GM23338 (cell line): ENCODE measurements at regions not wholly inside any gene's neighbourhood (a gene's known extent, or its start where the extent isn't known, plus 50 kb on each side); places are given as distances from the start of the nearest gene placed in this dataset.

Experiments
- CREB1 ChIP-seq: fragments of 250-450 bp; sonication (Bioruptor Pico); IDR thresholded peaks from 2 replicates; pipeline ENCODE4 v1.5.0; 2020; ENCODE audit warnings: low read depth, mild to moderate bottlenecking, moderate library complexity
- EZH2 ChIP-seq: fragments of 200-600 bp; sonication (generic); IDR thresholded peaks from one replicate; pipeline ENCODE4 v1.8.0; 2017; ENCODE audit warnings: antibody characterized with exemption, mild to moderate bottlenecking, low read depth; ENCODE audit not compliant: unreplicated experiment
- EZH2phosphoT487 ChIP-seq: fragments of 200-600 bp; sonication (generic); IDR thresholded peaks from one replicate; pipeline ENCODE4 v1.8.1; 2018; ENCODE audit warnings: antibody characterized with exemption; ENCODE audit not compliant: unreplicated experiment
- JUNB ChIP-seq: IDR thresholded peaks from one replicate; pipeline ENCODE4 v1.6.1; 2016; ENCODE audit warnings: antibody characterized with exemption; ENCODE audit not compliant: unreplicated experiment
- POLR2AphosphoS5 ChIP-seq: IDR thresholded peaks from 2 replicates; pipeline ENCODE4 v1.6.1; 2016; ENCODE audit warnings: antibody characterized with exemption, low read depth
- STAT1 ChIP-seq: IDR thresholded peaks from one replicate; pipeline ENCODE4 v1.6.1; 2016; ENCODE audit warnings: antibody characterized with exemption; ENCODE audit not compliant: unreplicated experiment
- TF ChIP-seq, protein P1 (sequence below), 2 experiments: fragments of 200-600 bp in 1 of 2; sonication (generic) in 1 of 2; conservative IDR thresholded peaks; 2 replicates each; pipeline versions ENCODE4 v1.5.1 to v1.6.1; 2016 to 2017; ENCODE audit warnings: antibody characterized with exemption in 2 of 2, low read depth in 2 of 2, mild to moderate bottlenecking in 2 of 2, moderate library complexity in 1 of 2
- TF ChIP-seq, protein P2 (sequence below): IDR thresholded peaks from one replicate; pipeline ENCODE4 v1.6.1; 2018; ENCODE audit warnings: antibody characterized with exemption; ENCODE audit not compliant: unreplicated experiment
- TF ChIP-seq, protein P3 (sequence below): IDR thresholded peaks from 2 replicates; pipeline ENCODE4 v1.6.1; 2016; ENCODE audit warnings: antibody characterized with exemption

GRCh38 chrY:12537226-12537854 lies 163.7 kb upstream of the USP9Y start:
- TF ChIP-seq, protein P1, sequence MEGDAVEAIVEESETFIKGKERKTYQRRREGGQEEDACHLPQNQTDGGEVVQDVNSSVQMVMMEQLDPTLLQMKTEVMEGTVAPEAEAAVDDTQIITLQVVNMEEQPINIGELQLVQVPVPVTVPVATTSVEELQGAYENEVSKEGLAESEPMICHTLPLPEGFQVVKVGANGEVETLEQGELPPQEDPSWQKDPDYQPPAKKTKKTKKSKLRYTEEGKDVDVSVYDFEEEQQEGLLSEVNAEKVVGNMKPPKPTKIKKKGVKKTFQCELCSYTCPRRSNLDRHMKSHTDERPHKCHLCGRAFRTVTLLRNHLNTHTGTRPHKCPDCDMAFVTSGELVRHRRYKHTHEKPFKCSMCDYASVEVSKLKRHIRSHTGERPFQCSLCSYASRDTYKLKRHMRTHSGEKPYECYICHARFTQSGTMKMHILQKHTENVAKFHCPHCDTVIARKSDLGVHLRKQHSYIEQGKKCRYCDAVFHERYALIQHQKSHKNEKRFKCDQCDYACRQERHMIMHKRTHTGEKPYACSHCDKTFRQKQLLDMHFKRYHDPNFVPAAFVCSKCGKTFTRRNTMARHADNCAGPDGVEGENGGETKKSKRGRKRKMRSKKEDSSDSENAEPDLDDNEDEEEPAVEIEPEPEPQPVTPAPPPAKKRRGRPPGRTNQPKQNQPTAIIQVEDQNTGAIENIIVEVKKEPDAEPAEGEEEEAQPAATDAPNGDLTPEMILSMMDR (conservative IDR thresholded peaks at IDR 0.05; ENCODE audit: low read depth in 2 of 2), result no peak
- TF ChIP-seq EZH2phosphoT487, result no peak
- TF ChIP-seq EZH2, result no peak
- no peak for TF ChIP-seq POLR2AphosphoS5
- TF ChIP-seq, protein P2, sequence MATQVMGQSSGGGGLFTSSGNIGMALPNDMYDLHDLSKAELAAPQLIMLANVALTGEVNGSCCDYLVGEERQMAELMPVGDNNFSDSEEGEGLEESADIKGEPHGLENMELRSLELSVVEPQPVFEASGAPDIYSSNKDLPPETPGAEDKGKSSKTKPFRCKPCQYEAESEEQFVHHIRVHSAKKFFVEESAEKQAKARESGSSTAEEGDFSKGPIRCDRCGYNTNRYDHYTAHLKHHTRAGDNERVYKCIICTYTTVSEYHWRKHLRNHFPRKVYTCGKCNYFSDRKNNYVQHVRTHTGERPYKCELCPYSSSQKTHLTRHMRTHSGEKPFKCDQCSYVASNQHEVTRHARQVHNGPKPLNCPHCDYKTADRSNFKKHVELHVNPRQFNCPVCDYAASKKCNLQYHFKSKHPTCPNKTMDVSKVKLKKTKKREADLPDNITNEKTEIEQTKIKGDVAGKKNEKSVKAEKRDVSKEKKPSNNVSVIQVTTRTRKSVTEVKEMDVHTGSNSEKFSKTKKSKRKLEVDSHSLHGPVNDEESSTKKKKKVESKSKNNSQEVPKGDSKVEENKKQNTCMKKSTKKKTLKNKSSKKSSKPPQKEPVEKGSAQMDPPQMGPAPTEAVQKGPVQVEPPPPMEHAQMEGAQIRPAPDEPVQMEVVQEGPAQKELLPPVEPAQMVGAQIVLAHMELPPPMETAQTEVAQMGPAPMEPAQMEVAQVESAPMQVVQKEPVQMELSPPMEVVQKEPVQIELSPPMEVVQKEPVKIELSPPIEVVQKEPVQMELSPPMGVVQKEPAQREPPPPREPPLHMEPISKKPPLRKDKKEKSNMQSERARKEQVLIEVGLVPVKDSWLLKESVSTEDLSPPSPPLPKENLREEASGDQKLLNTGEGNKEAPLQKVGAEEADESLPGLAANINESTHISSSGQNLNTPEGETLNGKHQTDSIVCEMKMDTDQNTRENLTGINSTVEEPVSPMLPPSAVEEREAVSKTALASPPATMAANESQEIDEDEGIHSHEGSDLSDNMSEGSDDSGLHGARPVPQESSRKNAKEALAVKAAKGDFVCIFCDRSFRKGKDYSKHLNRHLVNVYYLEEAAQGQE, result no peak
- no peak for TF ChIP-seq CREB1 (CRISPR knock-in tag)
- TF ChIP-seq, protein P3, sequence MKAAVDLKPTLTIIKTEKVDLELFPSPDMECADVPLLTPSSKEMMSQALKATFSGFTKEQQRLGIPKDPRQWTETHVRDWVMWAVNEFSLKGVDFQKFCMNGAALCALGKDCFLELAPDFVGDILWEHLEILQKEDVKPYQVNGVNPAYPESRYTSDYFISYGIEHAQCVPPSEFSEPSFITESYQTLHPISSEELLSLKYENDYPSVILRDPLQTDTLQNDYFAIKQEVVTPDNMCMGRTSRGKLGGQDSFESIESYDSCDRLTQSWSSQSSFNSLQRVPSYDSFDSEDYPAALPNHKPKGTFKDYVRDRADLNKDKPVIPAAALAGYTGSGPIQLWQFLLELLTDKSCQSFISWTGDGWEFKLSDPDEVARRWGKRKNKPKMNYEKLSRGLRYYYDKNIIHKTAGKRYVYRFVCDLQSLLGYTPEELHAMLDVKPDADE, result no peak
- TF ChIP-seq JUNB, result no peak
- no peak for TF ChIP-seq STAT1
